K562 (cell line): ENCODE measurements at regions not wholly inside any gene's neighbourhood (a gene's known extent, or its start where the extent isn't known, plus 50 kb on each side); places are given as distances from the start of the nearest gene placed in this dataset.

Source experiments
- ATAC-seq: fragments of 200-7000 bp; cut with Tn5 transposase; 3 replicates; pipeline ENCODE4 v1.9.1; 2020; ENCODE audit warnings: moderate library complexity
- BruUV-seq: library from RNA; stranded (reverse); fragments of 400-500 nt; replicated peaks from 2 replicates; lab custom pipeline; 2021; lab: Mats Ljungman, UMichigan
- CTCF ChIA-PET: fragments of 300-600 bp; formaldehyde crosslinking; extraction: SDS; loops from one replicate; lab custom pipeline; 2021; ENCODE audit warnings: low intra/inter-chr PET ratio; lab: Yijun Ruan, JAX
- POLR2A ChIA-PET: fragments of 300-600, 350-650 bp; sonication (Branson Sonifier 250); formaldehyde crosslinking; extraction: SDS; loops from one replicate; lab custom pipeline; 2021; ENCODE audit warnings: antibody characterized with exemption, inconsistent platforms; lab: Yijun Ruan, JAX
- DNase-seq, 4 experiments: peaks; one replicate each; pipeline versions ENCODE4 v3.0.0 to v3.0.0-alpha.2; 2011 to 2018; ENCODE audit warnings: low spot score in 3 of 4, mixed read lengths in 3 of 4; ENCODE audit errors: extremely low read depth in 1 of 4
- FAIRE-seq: peaks from 2 replicates; lab custom pipeline; 2011; peaks lifted over from hg19 to GRCh38; lab: Jason Lieb, UNC
- H2AFZ ChIP-seq: 2 replicates; pipeline ENCODE4 v1.6.0; 2011; ENCODE audit warnings: low read depth, low read length, control low read depth, inconsistent platforms
- H3K27ac ChIP-seq: fragments of 200-600 bp; 3 replicates; pipeline ENCODE4 v1.8.0; 2011; ENCODE audit warnings: low read depth, mild to moderate bottlenecking, control low read depth, inconsistent platforms, low read length, moderate library complexity, mixed read lengths; ENCODE audit errors: extremely low read depth
- H3K27me3 ChIP-seq, 2 experiments: fragments of 300-600 bp in 1 of 2; 2 replicates in 1 of 2; 3 replicates in 1 of 2; pipeline versions ENCODE4 v1.6.0 to v1.8.0; 2011; ENCODE audit warnings: inconsistent platforms in 2 of 2, low read length in 2 of 2, mild to moderate bottlenecking in 1 of 2, mixed read lengths in 1 of 2, moderate library complexity in 1 of 2; ENCODE audit not compliant: control insufficient read depth in 2 of 2, insufficient read depth in 2 of 2
- H3K36me3 ChIP-seq: fragments of 300-600 bp; 3 replicates; pipeline ENCODE4 v1.8.0; 2011; ENCODE audit warnings: mild to moderate bottlenecking, low read length, inconsistent platforms; ENCODE audit not compliant: control insufficient read depth, insufficient read depth
- H3K4me1 ChIP-seq, 2 experiments: fragments of 200-600 bp in 1 of 2; replicated peaks in 1 of 2; 2 replicates in 1 of 2; 3 replicates in 1 of 2; pipeline versions ENCODE4 v1.5.1 to v1.8.0; 2011; ENCODE audit warnings: inconsistent platforms in 2 of 2, low read length in 2 of 2, mild to moderate bottlenecking in 1 of 2, mixed read lengths in 1 of 2, moderate library complexity in 1 of 2; ENCODE audit not compliant: control insufficient read depth in 2 of 2, insufficient read depth in 2 of 2
- H3K4me2 ChIP-seq: 2 replicates; pipeline ENCODE4 v1.6.1; 2011; ENCODE audit warnings: low read length, control low read depth, inconsistent platforms, mixed read lengths; ENCODE audit not compliant: insufficient read depth
- H3K4me3 ChIP-seq: fragments of 200-600 bp; sonication (generic), shearing (Covaris generic); 2 replicates; pipeline ENCODE4 v1.5.1; 2016; ENCODE audit warnings: control low read depth, inconsistent platforms
- H3K79me2 ChIP-seq: fragments of 200-600 bp; 3 replicates; pipeline ENCODE4 v1.8.0; 2011; ENCODE audit warnings: low read length, inconsistent platforms; ENCODE audit not compliant: control insufficient read depth, insufficient read depth
- H3K9ac ChIP-seq, 2 experiments: 2 replicates each; pipeline versions ENCODE4 v1.6.0 to v1.6.1; 2011; ENCODE audit warnings: low read depth in 2 of 2, low read length in 2 of 2, control low read depth in 1 of 2, inconsistent platforms in 1 of 2, mild to moderate bottlenecking in 1 of 2, mixed read lengths in 1 of 2; ENCODE audit not compliant: insufficient read depth in 1 of 2
- H3K9me1 ChIP-seq: one replicate; pipeline ENCODE4 v1.6.0; 2011; ENCODE audit warnings: inconsistent platforms, mild to moderate bottlenecking, low read length, moderate library complexity; ENCODE audit not compliant: control insufficient read depth, insufficient read depth
- H3K9me3 ChIP-seq: replicated peaks from 2 replicates; pipeline ENCODE4 v1.5.1; 2011; ENCODE audit warnings: low read depth, low read length, inconsistent platforms; ENCODE audit not compliant: control insufficient read depth, insufficient read depth
- H4K20me1 ChIP-seq: replicated peaks from 2 replicates; pipeline ENCODE4 v1.6.1; 2011; ENCODE audit warnings: low read length, inconsistent platforms, mixed read lengths; ENCODE audit not compliant: control insufficient read depth, insufficient read depth
- CBFA2T3 ChIP-seq: fragments of 450-650 bp; IDR thresholded peaks from 2 replicates; pipeline ENCODE4 v1.6.1; 2017
- CBX2 ChIP-seq: fragments of 200-600 bp; sonication (generic); IDR thresholded peaks from one replicate; pipeline ENCODE4 v1.6.1; 2012; ENCODE audit warnings: mild to moderate bottlenecking, low read length, inconsistent platforms; ENCODE audit not compliant: insufficient read depth, poor library complexity, severe bottlenecking
- ETV1 ChIP-seq: fragments of 450-650 bp; conservative IDR thresholded peaks from 2 replicates; pipeline ENCODE4 v1.6.1; 2016; ENCODE audit warnings: missing genetic modification characterization, control low read depth, low read depth, missing compliant biosample characterization
- FOXM1 ChIP-seq, 2 experiments: fragments of 450-650 bp in 1 of 2; sonication (generic) in 1 of 2; formaldehyde crosslinking in 1 of 2; IDR thresholded peaks; 2 replicates each; pipeline versions ENCODE4 v1.6.1 to v1.9.0; 2017 to 2022; ENCODE audit warnings: low read depth in 2 of 2, mild to moderate bottlenecking in 2 of 2, missing genetic modification reagents in 1 of 2, moderate library complexity in 1 of 2
- SMARCC2 ChIP-seq: fragments of 450-650 bp; IDR thresholded peaks from 2 replicates; pipeline ENCODE4 v1.6.1; 2017; ENCODE audit warnings: antibody characterized with exemption, moderate library complexity, mild to moderate bottlenecking, low read depth
- ZNF431 ChIP-seq: sonication (generic); formaldehyde crosslinking; IDR thresholded peaks from 2 replicates; pipeline ENCODE4 v1.8.0; 2022; ENCODE audit warnings: mild to moderate bottlenecking, missing genetic modification reagents
- in situ Hi-C: fragments of 300-500 bp; cut with MboI; formaldehyde crosslinking; loops from 4 replicates; pipeline ENCODE4 v1.15.0; 2018; ENCODE audit warnings: inconsistent platforms, mixed read lengths
- intact Hi-C: fragments of 100-400 bp; cut with micrococcal nuclease; formaldehyde crosslinking; loops from 2 replicates; pipeline ENCODE4 v1.14.2; 2022
- TF ChIP-seq, protein P1 (sequence below): fragments of 450-650 bp; IDR thresholded peaks from 2 replicates; pipeline ENCODE4 v1.6.1; 2016; ENCODE audit warnings: borderline replicate concordance
- TF ChIP-seq, protein P2 (sequence below): sonication (generic); formaldehyde crosslinking; IDR thresholded peaks from 2 replicates; pipeline ENCODE4 v1.8.1; 2023; ENCODE audit warnings: mild to moderate bottlenecking, missing genetic modification reagents
- TF ChIP-seq, protein P3 (sequence below): fragments of 450-650 bp; IDR thresholded peaks from 2 replicates; pipeline ENCODE4 v1.6.1; 2016; ENCODE audit warnings: low read depth
- TF ChIP-seq, protein P4 (sequence below): fragments of 450-650 bp; formaldehyde crosslinking; IDR thresholded peaks from 2 replicates; pipeline ENCODE4 v1.4.0; 2022; ENCODE audit warnings: mild to moderate bottlenecking, moderate library complexity

DNA sequence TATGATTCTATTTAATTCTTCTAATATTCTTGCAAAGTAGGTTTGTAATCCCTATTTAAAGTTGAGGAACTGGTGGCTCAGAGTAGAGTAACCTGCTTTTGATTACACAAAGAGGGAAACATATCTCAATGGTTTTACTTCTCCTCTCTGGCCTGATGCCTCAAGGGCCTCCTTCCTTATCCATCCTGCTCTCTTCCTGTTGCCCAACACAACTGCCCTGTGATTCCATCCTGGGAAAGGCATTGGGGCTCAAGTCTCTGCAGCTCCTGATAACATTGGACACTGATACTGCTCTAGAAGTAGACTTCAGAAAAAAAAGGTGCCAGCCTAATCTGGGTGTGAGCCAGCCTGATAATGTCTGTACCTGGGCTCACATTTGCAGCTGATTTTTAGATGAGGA is 75.8 kb downstream of the RDH14 start:
- H3K9me1 ChIP-seq: no peaks in the 10 kb centered on the region
- H3K4me1 ChIP-seq: no peaks in the 10 kb centered on the region
- DNase-seq (no peak), FAIRE-seq (no peak), ATAC-seq (no peak)
- H2AFZ ChIP-seq: no peak overlapping the region
- H3K27ac ChIP-seq: no peak overlapping the region
- no TSS peak for BruUV-seq
- TF ChIP-seq ETV1 (tag): no peak
- TF ChIP-seq, protein P1, sequence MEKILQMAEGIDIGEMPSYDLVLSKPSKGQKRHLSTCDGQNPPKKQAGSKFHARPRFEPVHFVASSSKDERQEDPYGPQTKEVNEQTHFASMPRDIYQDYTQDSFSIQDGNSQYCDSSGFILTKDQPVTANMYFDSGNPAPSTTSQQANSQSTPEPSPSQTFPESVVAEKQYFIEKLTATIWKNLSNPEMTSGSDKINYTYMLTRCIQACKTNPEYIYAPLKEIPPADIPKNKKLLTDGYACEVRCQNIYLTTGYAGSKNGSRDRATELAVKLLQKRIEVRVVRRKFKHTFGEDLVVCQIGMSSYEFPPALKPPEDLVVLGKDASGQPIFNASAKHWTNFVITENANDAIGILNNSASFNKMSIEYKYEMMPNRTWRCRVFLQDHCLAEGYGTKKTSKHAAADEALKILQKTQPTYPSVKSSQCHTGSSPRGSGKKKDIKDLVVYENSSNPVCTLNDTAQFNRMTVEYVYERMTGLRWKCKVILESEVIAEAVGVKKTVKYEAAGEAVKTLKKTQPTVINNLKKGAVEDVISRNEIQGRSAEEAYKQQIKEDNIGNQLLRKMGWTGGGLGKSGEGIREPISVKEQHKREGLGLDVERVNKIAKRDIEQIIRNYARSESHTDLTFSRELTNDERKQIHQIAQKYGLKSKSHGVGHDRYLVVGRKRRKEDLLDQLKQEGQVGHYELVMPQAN: no peak
- TF ChIP-seq CBFA2T3: no peak
- TF ChIP-seq SMARCC2: no peak
- TF ChIP-seq, protein P2, sequence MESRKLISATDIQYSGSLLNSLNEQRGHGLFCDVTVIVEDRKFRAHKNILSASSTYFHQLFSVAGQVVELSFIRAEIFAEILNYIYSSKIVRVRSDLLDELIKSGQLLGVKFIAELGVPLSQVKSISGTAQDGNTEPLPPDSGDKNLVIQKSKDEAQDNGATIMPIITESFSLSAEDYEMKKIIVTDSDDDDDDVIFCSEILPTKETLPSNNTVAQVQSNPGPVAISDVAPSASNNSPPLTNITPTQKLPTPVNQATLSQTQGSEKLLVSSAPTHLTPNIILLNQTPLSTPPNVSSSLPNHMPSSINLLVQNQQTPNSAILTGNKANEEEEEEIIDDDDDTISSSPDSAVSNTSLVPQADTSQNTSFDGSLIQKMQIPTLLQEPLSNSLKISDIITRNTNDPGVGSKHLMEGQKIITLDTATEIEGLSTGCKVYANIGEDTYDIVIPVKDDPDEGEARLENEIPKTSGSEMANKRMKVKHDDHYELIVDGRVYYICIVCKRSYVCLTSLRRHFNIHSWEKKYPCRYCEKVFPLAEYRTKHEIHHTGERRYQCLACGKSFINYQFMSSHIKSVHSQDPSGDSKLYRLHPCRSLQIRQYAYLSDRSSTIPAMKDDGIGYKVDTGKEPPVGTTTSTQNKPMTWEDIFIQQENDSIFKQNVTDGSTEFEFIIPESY: no peak
- no peak for TF ChIP-seq CBX2
- no peak for TF ChIP-seq FOXM1 (IDR thresholded peaks at IDR 0.05; ENCODE audit: low read depth)
- no peak for TF ChIP-seq FOXM1 (CRISPR knock-in tag; IDR thresholded peaks at IDR 0.05; ENCODE audit: low read depth)
- TF ChIP-seq ZNF431: no peak
- TF ChIP-seq, protein P3, sequence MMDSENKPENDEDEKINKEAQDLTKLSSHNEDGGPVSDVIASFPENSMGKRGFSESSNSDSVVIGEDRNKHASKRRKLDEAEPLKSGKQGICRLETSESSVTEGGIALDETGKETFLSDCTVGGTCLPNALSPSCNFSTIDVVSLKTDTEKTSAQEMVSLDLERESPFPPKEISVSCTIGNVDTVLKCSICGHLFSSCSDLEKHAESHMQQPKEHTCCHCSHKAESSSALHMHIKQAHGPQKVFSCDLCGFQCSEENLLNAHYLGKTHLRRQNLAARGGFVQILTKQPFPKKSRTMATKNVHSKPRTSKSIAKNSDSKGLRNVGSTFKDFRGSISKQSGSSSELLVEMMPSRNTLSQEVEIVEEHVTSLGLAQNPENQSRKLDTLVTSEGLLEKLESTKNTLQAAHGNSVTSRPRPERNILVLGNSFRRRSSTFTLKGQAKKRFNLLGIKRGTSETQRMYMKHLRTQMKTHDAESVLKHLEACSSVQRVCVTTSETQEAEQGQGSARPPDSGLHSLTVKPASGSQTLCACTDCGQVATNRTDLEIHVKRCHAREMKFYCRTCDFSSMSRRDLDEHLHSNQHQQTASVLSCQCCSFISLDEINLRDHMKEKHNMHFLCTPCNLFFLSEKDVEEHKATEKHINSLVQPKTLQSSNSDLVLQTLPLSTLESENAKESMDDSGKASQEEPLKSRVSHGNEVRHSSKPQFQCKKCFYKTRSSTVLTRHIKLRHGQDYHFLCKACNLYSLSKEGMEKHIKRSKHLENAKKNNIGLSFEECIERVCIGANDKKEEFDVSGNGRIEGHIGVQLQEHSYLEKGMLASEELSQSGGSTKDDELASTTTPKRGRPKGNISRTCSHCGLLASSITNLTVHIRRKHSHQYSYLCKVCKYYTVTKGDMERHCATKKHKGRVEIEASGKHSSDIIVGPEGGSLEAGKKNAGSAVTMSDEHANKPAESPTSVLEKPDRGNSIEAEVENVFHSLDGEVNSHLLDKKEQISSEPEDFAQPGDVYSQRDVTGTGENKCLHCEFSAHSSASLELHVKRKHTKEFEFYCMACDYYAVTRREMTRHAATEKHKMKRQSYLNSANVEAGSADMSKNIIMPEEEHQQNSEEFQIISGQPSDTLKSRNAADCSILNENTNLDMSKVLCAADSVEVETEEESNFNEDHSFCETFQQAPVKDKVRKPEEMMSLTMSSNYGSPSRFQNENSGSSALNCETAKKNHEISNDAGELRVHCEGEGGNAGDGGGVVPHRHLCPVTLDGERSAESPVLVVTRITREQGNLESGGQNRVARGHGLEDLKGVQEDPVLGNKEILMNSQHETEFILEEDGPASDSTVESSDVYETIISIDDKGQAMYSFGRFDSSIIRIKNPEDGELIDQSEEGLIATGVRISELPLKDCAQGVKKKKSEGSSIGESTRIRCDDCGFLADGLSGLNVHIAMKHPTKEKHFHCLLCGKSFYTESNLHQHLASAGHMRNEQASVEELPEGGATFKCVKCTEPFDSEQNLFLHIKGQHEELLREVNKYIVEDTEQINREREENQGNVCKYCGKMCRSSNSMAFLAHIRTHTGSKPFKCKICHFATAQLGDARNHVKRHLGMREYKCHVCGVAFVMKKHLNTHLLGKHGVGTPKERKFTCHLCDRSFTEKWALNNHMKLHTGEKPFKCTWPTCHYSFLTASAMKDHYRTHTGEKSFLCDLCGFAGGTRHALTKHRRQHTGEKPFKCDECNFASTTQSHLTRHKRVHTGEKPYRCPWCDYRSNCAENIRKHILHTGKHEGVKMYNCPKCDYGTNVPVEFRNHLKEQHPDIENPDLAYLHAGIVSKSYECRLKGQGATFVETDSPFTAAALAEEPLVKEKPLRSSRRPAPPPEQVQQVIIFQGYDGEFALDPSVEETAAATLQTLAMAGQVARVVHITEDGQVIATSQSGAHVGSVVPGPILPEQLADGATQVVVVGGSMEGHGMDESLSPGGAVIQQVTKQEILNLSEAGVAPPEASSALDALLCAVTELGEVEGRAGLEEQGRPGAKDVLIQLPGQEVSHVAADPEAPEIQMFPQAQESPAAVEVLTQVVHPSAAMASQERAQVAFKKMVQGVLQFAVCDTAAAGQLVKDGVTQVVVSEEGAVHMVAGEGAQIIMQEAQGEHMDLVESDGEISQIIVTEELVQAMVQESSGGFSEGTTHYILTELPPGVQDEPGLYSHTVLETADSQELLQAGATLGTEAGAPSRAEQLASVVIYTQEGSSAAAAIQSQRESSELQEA: no peak
- TF ChIP-seq, protein P4, sequence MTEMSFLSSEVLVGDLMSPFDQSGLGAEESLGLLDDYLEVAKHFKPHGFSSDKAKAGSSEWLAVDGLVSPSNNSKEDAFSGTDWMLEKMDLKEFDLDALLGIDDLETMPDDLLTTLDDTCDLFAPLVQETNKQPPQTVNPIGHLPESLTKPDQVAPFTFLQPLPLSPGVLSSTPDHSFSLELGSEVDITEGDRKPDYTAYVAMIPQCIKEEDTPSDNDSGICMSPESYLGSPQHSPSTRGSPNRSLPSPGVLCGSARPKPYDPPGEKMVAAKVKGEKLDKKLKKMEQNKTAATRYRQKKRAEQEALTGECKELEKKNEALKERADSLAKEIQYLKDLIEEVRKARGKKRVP (CRISPR knock-in tag): no peak
- no peaks in the 10 kb centered on the region for H3K79me2 ChIP-seq
- ChIA-PET POLR2A (no interaction called here), CTCF (no interaction called here)
- no peaks in the 10 kb centered on the region for H4K20me1 ChIP-seq
- no peak overlapping the region for H3K9ac ChIP-seq
- H3K9me3 ChIP-seq: no peaks in the 10 kb centered on the region
- intact Hi-C loops: no loop called here
- H3K36me3 ChIP-seq: no peaks in the 10 kb centered on the region
- H3K27me3 ChIP-seq: no peaks in the 10 kb centered on the region
- no peak overlapping the region for H3K4me2 ChIP-seq
- H3K4me3 ChIP-seq: no peak overlapping the region
- in situ Hi-C loops: no loop called here
